ENCODE measurements at regions not wholly inside any gene's neighbourhood (a gene's known extent, or its start where the extent isn't known, plus 50 kb on each side); places are given as distances from the start of the nearest gene placed in this dataset.
"Not testable (repeated sequence)": the region's sequence is repeated elsewhere in the genome, so short reads cannot be mapped to it uniquely, and the experiment has no call there.

DNA sequence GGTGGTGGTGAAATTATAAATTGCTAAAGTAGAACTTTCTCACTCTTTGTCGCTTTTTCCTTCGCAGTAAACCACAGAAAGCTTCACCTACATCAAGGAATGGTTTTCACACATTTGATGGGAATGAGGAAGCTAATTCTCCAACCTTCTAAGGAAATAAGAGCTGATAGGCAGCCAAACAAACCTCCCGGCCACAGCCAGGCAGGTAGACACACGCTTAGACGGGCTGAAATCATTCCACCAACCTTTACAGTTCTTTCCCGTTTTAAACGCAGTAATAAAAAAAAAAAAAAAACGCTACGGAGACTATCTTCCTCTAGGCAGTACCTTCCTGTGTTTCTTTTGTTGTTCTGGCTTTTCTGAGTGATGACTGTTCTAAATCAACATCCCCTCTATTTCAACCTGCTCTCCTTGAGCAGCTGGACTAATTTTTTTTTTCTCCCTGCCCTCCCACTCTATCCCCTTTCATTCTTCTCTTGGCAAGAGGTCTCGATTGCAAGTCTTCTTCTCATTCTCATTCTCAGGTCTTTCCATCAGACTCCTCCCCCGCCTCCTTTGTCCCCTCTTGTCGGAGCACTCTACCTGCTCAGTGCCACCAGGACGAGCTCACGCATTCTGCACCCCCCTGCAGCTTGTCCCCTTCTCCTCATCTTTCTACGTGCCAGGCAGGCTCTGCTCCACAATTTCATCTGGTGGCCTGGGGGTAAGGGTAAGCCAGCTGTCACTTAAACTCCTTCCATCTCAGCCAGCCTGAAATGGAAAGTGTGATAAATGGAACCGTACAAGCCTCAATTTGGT, 391.1 kb upstream of the MDFIC2 start:
- ATAC-seq (no peak), DNase-seq (no peak)
- no peaks in the 10 kb centered on the region for H3K9me3 ChIP-seq
- no peaks in the 10 kb centered on the region for H3K27me3 ChIP-seq
- H3K27ac ChIP-seq, result no peak overlapping the region
- intact Hi-C loops (cut with DNase I; ENCODE audit: low total_unique reads) (no loop called here), in situ Hi-C loops (cut with MboI; ENCODE audit: low sequenced_read_pairs in 4 of 4) (no loop called here)
- TF ChIP-seq POLR2A (IDR thresholded peaks at IDR 0.05), result no peak
- H3K36me3 ChIP-seq, result no peaks in the 10 kb centered on the region
- H3K4me1 ChIP-seq, result peaks cover 0 to 5% of the 10 kb centered on the region in 2 donors
- H3K4me3 ChIP-seq, result no peak overlapping the region

GRCh38 chr3:70702132-70702531, 389.7 kb upstream of the MDFIC2 start:
- no peak for ATAC-seq
- in situ Hi-C loops (cut with MboI; ENCODE audit: low sequenced_read_pairs in 4 of 4) (no loop called here), intact Hi-C loops (cut with DNase I; ENCODE audit: low total_unique reads) (no loop called here)
- Histone ChIP-seq H3K27me3 (no peaks in the 10 kb centered on the region), H3K36me3 (no peaks in the 10 kb centered on the region), H3K4me1 (peaks cover 0 to 5% of the 10 kb centered on the region in 2 donors), H3K27ac (no peak overlapping the region), H3K4me3 (no peak overlapping the region), H3K9me3 (no peaks in the 10 kb centered on the region)
- no peak for DNase-seq
- no peak for TF ChIP-seq POLR2A (IDR thresholded peaks at IDR 0.05)
- no peak for TF ChIP-seq CTCF (IDR thresholded peaks at IDR 0.05 in 4 of 5, conservative IDR thresholded peaks at IDR 0.05 in 1 of 5)

DNA sequence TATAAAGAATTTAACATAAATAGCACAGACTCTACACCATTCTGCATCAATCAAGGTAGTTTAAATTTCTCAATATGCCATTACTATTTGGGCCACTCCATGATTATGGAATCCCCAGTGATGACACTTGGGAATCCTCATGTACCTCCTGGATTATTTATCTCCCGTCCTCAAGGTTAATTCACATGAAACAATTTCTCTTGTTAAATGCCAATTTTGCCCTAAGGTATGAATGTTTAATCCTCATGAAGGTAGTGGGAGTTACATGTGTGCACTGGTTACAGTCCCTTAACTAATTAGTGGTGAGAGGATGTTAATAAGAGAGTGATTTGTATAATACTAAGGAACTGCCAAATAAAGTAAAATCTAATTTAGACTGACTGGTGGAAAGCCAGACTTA, 372.3 kb upstream of the MDFIC2 start:
- H3K27me3 ChIP-seq, result no peaks in the 10 kb centered on the region
- H3K27ac ChIP-seq, result no peak overlapping the region
- ATAC-seq (no peak), DNase-seq (no peak)
- intact Hi-C loops (cut with DNase I; ENCODE audit: low total_unique reads), result no loop called here
- H3K4me1 ChIP-seq, result no peaks in the 10 kb centered on the region
- no peak for TF ChIP-seq CTCF (IDR thresholded peaks at IDR 0.05 in 4 of 5, conservative IDR thresholded peaks at IDR 0.05 in 1 of 5)
- no peak for TF ChIP-seq POLR2A (IDR thresholded peaks at IDR 0.05)
- no peaks in the 10 kb centered on the region for H3K36me3 ChIP-seq
- no peak overlapping the region for H3K4me3 ChIP-seq
- no peaks in the 10 kb centered on the region for H3K9me3 ChIP-seq
- in situ Hi-C loops (cut with MboI; ENCODE audit: low sequenced_read_pairs in 4 of 4), result no loop called here

DNA sequence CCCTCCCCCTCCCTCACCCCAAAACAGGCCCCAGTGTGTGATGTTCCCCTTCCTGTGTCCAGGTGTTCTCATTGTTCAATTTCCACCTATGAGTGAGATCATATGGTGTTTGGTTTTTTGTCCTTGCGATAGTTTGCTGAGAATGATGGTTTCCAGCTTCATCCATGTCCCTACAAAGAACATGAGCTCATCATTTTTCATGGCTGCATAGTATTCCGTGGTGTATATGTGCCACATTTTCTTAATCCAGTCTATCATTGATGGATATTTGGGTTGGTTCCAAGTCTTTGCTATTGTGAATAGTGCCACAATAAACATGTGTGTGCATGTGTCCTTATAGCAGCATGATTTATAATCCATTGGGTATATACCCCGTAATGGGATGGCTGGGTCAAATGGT, 363.4 kb upstream of the MDFIC2 start:
- H3K36me3 ChIP-seq; H3K4me3 ChIP-seq; H3K27ac ChIP-seq; H3K27me3 ChIP-seq; in situ Hi-C loops (cut with MboI; ENCODE audit: low sequenced_read_pairs in 4 of 4); ATAC-seq; DNase-seq; intact Hi-C loops (cut with DNase I; ENCODE audit: low total_unique reads); H3K9me3 ChIP-seq; H3K4me1 ChIP-seq: not testable (repeated sequence)

GRCh38 chr3:70658513-70659310, 346.3 kb upstream of the MDFIC2 start:
- intact Hi-C loops (cut with DNase I; ENCODE audit: low total_unique reads), result no loop called here
- H3K27ac ChIP-seq, result no peak overlapping the region
- DNase-seq (no peak), ATAC-seq (no peak)
- no peak overlapping the region for H3K4me3 ChIP-seq
- H3K4me1 ChIP-seq, result no peaks in the 10 kb centered on the region
- H3K9me3 ChIP-seq, result no peaks in the 10 kb centered on the region
- in situ Hi-C loops (cut with MboI; ENCODE audit: low sequenced_read_pairs in 4 of 4), result no loop called here
- TF ChIP-seq CTCF (IDR thresholded peaks at IDR 0.05 in 4 of 5, conservative IDR thresholded peaks at IDR 0.05 in 1 of 5) (no peak), POLR2A (IDR thresholded peaks at IDR 0.05) (no peak)
- H3K27me3 ChIP-seq, result no peaks in the 10 kb centered on the region
- H3K36me3 ChIP-seq, result no peaks in the 10 kb centered on the region

All from gastrocnemius medialis (tissue), 4 donors.